ENCODE measurements at regions not wholly inside any gene's neighbourhood (a gene's known extent, or its start where the extent isn't known, plus 50 kb on each side); places are given as distances from the start of the nearest gene placed in this dataset.

- TF ChIP-seq, protein P1, sequence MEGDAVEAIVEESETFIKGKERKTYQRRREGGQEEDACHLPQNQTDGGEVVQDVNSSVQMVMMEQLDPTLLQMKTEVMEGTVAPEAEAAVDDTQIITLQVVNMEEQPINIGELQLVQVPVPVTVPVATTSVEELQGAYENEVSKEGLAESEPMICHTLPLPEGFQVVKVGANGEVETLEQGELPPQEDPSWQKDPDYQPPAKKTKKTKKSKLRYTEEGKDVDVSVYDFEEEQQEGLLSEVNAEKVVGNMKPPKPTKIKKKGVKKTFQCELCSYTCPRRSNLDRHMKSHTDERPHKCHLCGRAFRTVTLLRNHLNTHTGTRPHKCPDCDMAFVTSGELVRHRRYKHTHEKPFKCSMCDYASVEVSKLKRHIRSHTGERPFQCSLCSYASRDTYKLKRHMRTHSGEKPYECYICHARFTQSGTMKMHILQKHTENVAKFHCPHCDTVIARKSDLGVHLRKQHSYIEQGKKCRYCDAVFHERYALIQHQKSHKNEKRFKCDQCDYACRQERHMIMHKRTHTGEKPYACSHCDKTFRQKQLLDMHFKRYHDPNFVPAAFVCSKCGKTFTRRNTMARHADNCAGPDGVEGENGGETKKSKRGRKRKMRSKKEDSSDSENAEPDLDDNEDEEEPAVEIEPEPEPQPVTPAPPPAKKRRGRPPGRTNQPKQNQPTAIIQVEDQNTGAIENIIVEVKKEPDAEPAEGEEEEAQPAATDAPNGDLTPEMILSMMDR (IDR thresholded peaks at IDR 0.05) = no peak
- TF ChIP-seq POLR2A (IDR thresholded peaks at IDR 0.05) = no peak
These were observed 218.2 kb upstream of the SLC10A2 start for GRCh38 chr13:103284466-103284865.
